Urinary bladder (tissue), 3 donors: ENCODE measurements at regions not wholly inside any gene's neighbourhood (a gene's known extent, or its start where the extent isn't known, plus 50 kb on each side); places are given as distances from the start of the nearest gene placed in this dataset.
"Not testable (repeated sequence)": the region's sequence is repeated elsewhere in the genome, so short reads cannot be mapped to it uniquely, and the experiment has no call there.

Source experiments
- DNase-seq: peaks from one replicate; pipeline ENCODE4 v3.0.0-alpha.2; 2015; ENCODE audit errors: extremely low spot score
- H3K27ac ChIP-seq: one replicate; pipeline ENCODE4 v1.5.1; 2013; ENCODE audit warnings: low read depth, mild to moderate bottlenecking, moderate library complexity
- H3K36me3 ChIP-seq: one replicate; pipeline ENCODE4 v1.6.1; 2013; ENCODE audit warnings: mild to moderate bottlenecking, moderate library complexity; ENCODE audit not compliant: insufficient read depth
- H3K4me1 ChIP-seq: one replicate; pipeline ENCODE4 v1.6.1; 2013; ENCODE audit warnings: mild to moderate bottlenecking, moderate library complexity; ENCODE audit not compliant: insufficient read depth
- H3K4me3 ChIP-seq: one replicate; pipeline ENCODE4 v1.5.1; 2013; ENCODE audit warnings: low read depth, low read length
- WGBS: extraction: QIAGEN DNeasy Blood & Tissue Kit; methylation state at CpG from one replicate; pipeline ENCODE4 v1.1.7; 2013; 5-methylcytosine and 5-hydroxymethylcytosine counted together
- donor health status: healthy with polysubstance abuse.
- donor health status: healthy.

- Histone ChIP-seq H3K27ac (no peak overlapping the region), H3K36me3 (no peaks in the 10 kb centered on the region), H3K4me1 (no peaks in the 10 kb centered on the region), H3K4me3 (no peak overlapping the region)
- 93% methylated on average over 24 of the region's 24 CpGs for WGBS
- DNase-seq, result no peak
These were observed 1067.7 kb upstream of the COX7C start for GRCh38 chr5:85549836-85550599.

GRCh38 chr5:85556464-85556863 lies 1061.3 kb upstream of the COX7C start:
- WGBS, result 96% methylated on average over 3 of the region's 3 CpGs
- H3K27ac ChIP-seq, result no peak overlapping the region
- no peak for DNase-seq

GRCh38 chr5:85576666-85577065 lies 1041.1 kb upstream of the COX7C start:
- WGBS, result 95% methylated on average over 1 of the region's 1 CpG
- Histone ChIP-seq H3K4me3 (no peak overlapping the region), H3K27ac (no peak overlapping the region), H3K36me3 (no peaks in the 10 kb centered on the region), H3K4me1 (no peaks in the 10 kb centered on the region)
- no peak for DNase-seq

More at GRCh38 chr5:85556464-85556863, 1061.3 kb upstream of the COX7C start:
- H3K36me3 ChIP-seq, result no peaks in the 10 kb centered on the region
- H3K4me3 ChIP-seq, result no peak overlapping the region
- H3K4me1 ChIP-seq, result no peaks in the 10 kb centered on the region

- not testable (repeated sequence) for H3K4me3 ChIP-seq, H3K27ac ChIP-seq, H3K36me3 ChIP-seq, H3K4me1 ChIP-seq, DNase-seq
- WGBS, result 35% methylated on average over 6 of the region's 6 CpGs
These were observed 1029.9 kb upstream of the COX7C start for GRCh38 chr5:85587806-85588205.

GRCh38 chr5:85588268-85588667 lies 1029.5 kb upstream of the COX7C start:
- not testable (repeated sequence) for H3K27ac ChIP-seq, DNase-seq, H3K36me3 ChIP-seq, H3K4me3 ChIP-seq, H3K4me1 ChIP-seq
- 77% methylated on average over 3 of the region's 3 CpGs for WGBS

- Histone ChIP-seq H3K4me1 (no peaks in the 10 kb centered on the region), H3K4me3 (no peak overlapping the region), H3K36me3 (no peaks in the 10 kb centered on the region), H3K27ac (no peak overlapping the region)
- DNase-seq, result no peak
- WGBS, result 42% methylated on average over 2 of the region's 2 CpGs
These were observed 1027.0 kb upstream of the COX7C start for GRCh38 chr5:85590764-85591163.

GRCh38 chr5:85591311-85591710 lies 1026.4 kb upstream of the COX7C start:
- no peak for DNase-seq
- H3K4me1 ChIP-seq, result no peaks in the 10 kb centered on the region
- no peaks in the 10 kb centered on the region for H3K36me3 ChIP-seq
- H3K27ac ChIP-seq, result no peak overlapping the region
- no peak overlapping the region for H3K4me3 ChIP-seq
- 85% methylated on average over 3 of the region's 3 CpGs for WGBS

- WGBS, result 77% methylated on average over 1 of the region's 1 CpG
- DNase-seq, result no peak
- H3K4me3 ChIP-seq, result no peak overlapping the region
- H3K36me3 ChIP-seq, result no peaks in the 10 kb centered on the region
- no peaks in the 10 kb centered on the region for H3K4me1 ChIP-seq
- H3K27ac ChIP-seq, result no peak overlapping the region
These were observed 1014.9 kb upstream of the COX7C start for GRCh38 chr5:85602843-85603242.

GRCh38 chr5:85604378-85604777 lies 1013.4 kb upstream of the COX7C start:
- Histone ChIP-seq H3K27ac (no peak overlapping the region), H3K4me3 (no peak overlapping the region), H3K36me3 (no peaks in the 10 kb centered on the region), H3K4me1 (no peaks in the 10 kb centered on the region)
- DNase-seq, result no peak
- WGBS, result 77% methylated on average over 1 of the region's 1 CpG

- no peaks in the 10 kb centered on the region for H3K4me1 ChIP-seq
- H3K27ac ChIP-seq, result no peak overlapping the region
- no peak overlapping the region for H3K4me3 ChIP-seq
- DNase-seq, result no peak
- H3K36me3 ChIP-seq, result no peaks in the 10 kb centered on the region
- WGBS, result 92% methylated on average over 4 of the region's 4 CpGs
These were observed 1013.0 kb upstream of the COX7C start for GRCh38 chr5:85604786-85605185.

- Histone ChIP-seq H3K4me3 (no peak overlapping the region), H3K27ac (no peak overlapping the region), H3K36me3 (no peaks in the 10 kb centered on the region), H3K4me1 (no peaks in the 10 kb centered on the region)
- DNase-seq, result no peak
These were observed 1012.4 kb upstream of the COX7C start for GRCh38 chr5:85605381-85605780.

GRCh38 chr5:85614489-85614888 lies 1003.3 kb upstream of the COX7C start:
- DNase-seq, result no peak
- Histone ChIP-seq H3K27ac (no peak overlapping the region), H3K4me3 (no peak overlapping the region), H3K4me1 (no peaks in the 10 kb centered on the region), H3K36me3 (no peaks in the 10 kb centered on the region)
- WGBS, result 75% methylated on average over 3 of the region's 3 CpGs

GRCh38 chr5:85621668-85622067 lies 996.1 kb upstream of the COX7C start:
- DNase-seq, result no peak
- Histone ChIP-seq H3K27ac (no peak overlapping the region), H3K4me3 (no peak overlapping the region), H3K4me1 (no peaks in the 10 kb centered on the region), H3K36me3 (no peaks in the 10 kb centered on the region)
- WGBS, result 94% methylated on average over 2 of the region's 2 CpGs

GRCh38 chr5:85628153-85628552 lies 989.6 kb upstream of the COX7C start:
- no peak for DNase-seq
- Histone ChIP-seq H3K4me1 (no peaks in the 10 kb centered on the region), H3K27ac (no peak overlapping the region), H3K36me3 (no peaks in the 10 kb centered on the region), H3K4me3 (no peak overlapping the region)
